GM12878 (cell line): ENCODE measurements at regions not wholly inside any gene's neighbourhood (a gene's known extent, or its start where the extent isn't known, plus 50 kb on each side); places are given as distances from the start of the nearest gene placed in this dataset.

Experiments
- ATAC-seq: fragments of 200-7000 bp; cut with Tn5 transposase; 3 replicates; pipeline ENCODE4 v1.9.1; 2020; ENCODE audit warnings: mild to moderate bottlenecking, moderate library complexity
- BruUV-seq: library from RNA; stranded (reverse); fragments of 400-500 nt; replicated peaks from 2 replicates; lab custom pipeline; 2021; lab: Mats Ljungman, UMichigan
- CTCF ChIA-PET: fragments of 300-600 bp; sonication (Branson Sonifier 250); formaldehyde crosslinking; extraction: SDS; loops from one replicate; lab custom pipeline; 2021; ENCODE audit warnings: inconsistent platforms; lab: Yijun Ruan, JAX
- POLR2A ChIA-PET: fragments of 350-600 bp; formaldehyde crosslinking; extraction: SDS; loops from one replicate; lab custom pipeline; 2021; ENCODE audit warnings: inconsistent platforms; lab: Charles Lee
- RAD21 ChIA-PET: fragments of 300-600 bp; sonication (Branson Sonifier 250); formaldehyde crosslinking; loops from one replicate; lab custom pipeline; 2023; ENCODE audit warnings: antibody characterized with exemption; ENCODE audit not compliant: unreplicated experiment; lab: Charles Lee
- SMC1A ChIA-PET: fragments of 300-600 bp; sonication (Branson Sonifier 250); formaldehyde crosslinking; loops from one replicate; lab custom pipeline; 2023; ENCODE audit not compliant: unreplicated experiment, uncharacterized antibody; lab: Charles Lee
- DNase-seq: peaks from one replicate; pipeline ENCODE4 v3.0.0-alpha.2; 2011; ENCODE audit warnings: low read depth, low spot score
- FAIRE-seq: peaks from 3 replicates; lab custom pipeline; 2011; peaks lifted over from hg19 to GRCh38; lab: Jason Lieb, UNC
- H2AFZ ChIP-seq: 2 replicates; pipeline ENCODE4 v1.6.0; 2011; ENCODE audit warnings: low read depth, low read length, control low read depth; ENCODE audit not compliant: control insufficient read depth
- H3K27ac ChIP-seq: 2 replicates; pipeline ENCODE4 v1.5.1; 2011; ENCODE audit warnings: control low read depth; ENCODE audit not compliant: control insufficient read depth, insufficient read depth
- H3K27me3 ChIP-seq, 2 experiments: replicated peaks in 1 of 2; 2 replicates each; pipeline versions ENCODE4 v1.6.0 to v1.6.1; 2011; ENCODE audit warnings: low read length in 1 of 2; ENCODE audit not compliant: control insufficient read depth in 2 of 2, insufficient read depth in 2 of 2
- H3K36me3 ChIP-seq, 2 experiments: 2 replicates each; pipeline ENCODE4 v1.5.1; 2011; ENCODE audit warnings: low read length in 1 of 2; ENCODE audit not compliant: control insufficient read depth in 2 of 2, insufficient read depth in 2 of 2
- H3K4me1 ChIP-seq: 2 replicates; pipeline ENCODE4 v1.6.1; 2011; ENCODE audit warnings: mild to moderate bottlenecking, low read length, moderate library complexity, mixed read lengths; ENCODE audit not compliant: control insufficient read depth, insufficient read depth
- H3K4me2 ChIP-seq: 2 replicates; pipeline ENCODE4 v1.6.0; 2011; ENCODE audit warnings: control low read depth; ENCODE audit not compliant: control insufficient read depth, insufficient read depth
- H3K4me3 ChIP-seq: fragments of 200-600 bp; sonication (generic); 2 replicates; pipeline ENCODE4 v1.5.1; 2016
- H3K79me2 ChIP-seq: 2 replicates; pipeline ENCODE4 v1.6.0; 2011; ENCODE audit warnings: low read length; ENCODE audit not compliant: control insufficient read depth, insufficient read depth
- H3K9ac ChIP-seq: 2 replicates; pipeline ENCODE4 v1.8.0; 2011; ENCODE audit warnings: low read length, control low read depth, mixed read lengths; ENCODE audit not compliant: control insufficient read depth, insufficient read depth
- H3K9me3 ChIP-seq: replicated peaks from 3 replicates; pipeline ENCODE4 v1.5.1; 2011; ENCODE audit warnings: mild to moderate bottlenecking, low read length; ENCODE audit not compliant: control insufficient read depth, insufficient read depth
- H4K20me1 ChIP-seq: 2 replicates; pipeline ENCODE4 v1.6.0; 2011; ENCODE audit not compliant: control insufficient read depth, insufficient read depth
- ATF7 ChIP-seq: fragments of 450-650 bp; IDR thresholded peaks from 2 replicates; pipeline ENCODE4 v1.6.1; 2016; ENCODE audit warnings: low read depth, mild to moderate bottlenecking
- CBFB ChIP-seq: IDR thresholded peaks from 2 replicates; pipeline ENCODE4 v1.6.1; 2016; ENCODE audit warnings: antibody characterized with exemption, low read depth
- EZH2 ChIP-seq: IDR thresholded peaks from 2 replicates; pipeline ENCODE4 v1.6.1; 2012; ENCODE audit warnings: low read depth, mild to moderate bottlenecking, control low read depth, inconsistent platforms, low read length, borderline replicate concordance; ENCODE audit not compliant: control insufficient read depth
- IKZF2 ChIP-seq, 2 experiments: fragments of 450-650 bp; IDR thresholded peaks; 2 replicates each; pipeline ENCODE4 v1.6.1; 2017; ENCODE audit warnings: mild to moderate bottlenecking in 2 of 2, moderate library complexity in 2 of 2
- IRF4 ChIP-seq: IDR thresholded peaks from 2 replicates; pipeline ENCODE4 v1.6.1; 2011; ENCODE audit warnings: low read depth, low read length
- POLR2AphosphoS5 ChIP-seq: IDR thresholded peaks from 2 replicates; pipeline ENCODE4 v1.6.1; 2011; ENCODE audit warnings: mild to moderate bottlenecking, low read length, inconsistent platforms
- RAD51 ChIP-seq: fragments of 450-650 bp; IDR thresholded peaks from 2 replicates; pipeline ENCODE4 v1.6.1; 2016; ENCODE audit warnings: moderate library complexity, mild to moderate bottlenecking, inconsistent platforms
- RB1 ChIP-seq: fragments of 450-650 bp; formaldehyde crosslinking; IDR thresholded peaks from 2 replicates; pipeline ENCODE4 v1.6.1; 2017; ENCODE audit warnings: mild to moderate bottlenecking, borderline replicate concordance
- RELA ChIP-seq: fragments of 450-650 bp; IDR thresholded peaks from 2 replicates; pipeline ENCODE4 v1.8.0; 2014; ENCODE audit warnings: borderline replicate concordance; ENCODE audit not compliant: partially characterized antibody
- SIN3A ChIP-seq: IDR thresholded peaks from 2 replicates; pipeline ENCODE4 v1.6.1; 2012; ENCODE audit warnings: low read depth, low read length, improper control_type of control experiment
- SP1 ChIP-seq: IDR thresholded peaks from one replicate; pipeline ENCODE4 v1.6.1; 2011; ENCODE audit warnings: low read depth, low read length
- STAT3 ChIP-seq: IDR thresholded peaks from 2 replicates; pipeline ENCODE4 v1.6.1; 2011; ENCODE audit warnings: low read depth, low read length, improper control_type of control experiment
- TCF3 ChIP-seq: IDR thresholded peaks from 2 replicates; pipeline ENCODE4 v1.6.1; 2012; ENCODE audit warnings: low read depth, mild to moderate bottlenecking, low read length, borderline replicate concordance; ENCODE audit not compliant: insufficient read depth
- YBX1 ChIP-seq: fragments of 450-650 bp; IDR thresholded peaks from 2 replicates; pipeline ENCODE4 v1.6.1; 2016; ENCODE audit warnings: antibody characterized with exemption
- WGBS: methylation state at CpG from one replicate; pipeline ENCODE4 v1.1.6; 2016; ENCODE audit warnings: low lambda C conversion rate; ENCODE audit not compliant: insufficient replicate concordance, insufficient coverage; ENCODE audit errors: missing lambda C conversion rate; 5-methylcytosine and 5-hydroxymethylcytosine counted together
- in situ Hi-C: fragments of 300-500 bp; cut with MboI; formaldehyde crosslinking; loops from 9 replicates; pipeline ENCODE4 v1.14.3; 2018; ENCODE audit warnings: mixed read lengths
- intact Hi-C: fragments of 100-400 bp; cut with micrococcal nuclease; formaldehyde crosslinking; loops from one replicate; pipeline ENCODE4 v1.14.2; 2022; ENCODE audit not compliant: unreplicated experiment
- TF ChIP-seq, protein P1 (sequence below): fragments of 450-650 bp; IDR thresholded peaks from 2 replicates; pipeline ENCODE4 v1.6.1; 2017; ENCODE audit warnings: antibody characterized with exemption, mild to moderate bottlenecking, moderate library complexity
- TF ChIP-seq, protein P2 (sequence below): fragments of 150-350 bp; IDR thresholded peaks from 2 replicates; pipeline ENCODE4 v1.6.1; 2016; ENCODE audit warnings: low read depth, low read length

DNA sequence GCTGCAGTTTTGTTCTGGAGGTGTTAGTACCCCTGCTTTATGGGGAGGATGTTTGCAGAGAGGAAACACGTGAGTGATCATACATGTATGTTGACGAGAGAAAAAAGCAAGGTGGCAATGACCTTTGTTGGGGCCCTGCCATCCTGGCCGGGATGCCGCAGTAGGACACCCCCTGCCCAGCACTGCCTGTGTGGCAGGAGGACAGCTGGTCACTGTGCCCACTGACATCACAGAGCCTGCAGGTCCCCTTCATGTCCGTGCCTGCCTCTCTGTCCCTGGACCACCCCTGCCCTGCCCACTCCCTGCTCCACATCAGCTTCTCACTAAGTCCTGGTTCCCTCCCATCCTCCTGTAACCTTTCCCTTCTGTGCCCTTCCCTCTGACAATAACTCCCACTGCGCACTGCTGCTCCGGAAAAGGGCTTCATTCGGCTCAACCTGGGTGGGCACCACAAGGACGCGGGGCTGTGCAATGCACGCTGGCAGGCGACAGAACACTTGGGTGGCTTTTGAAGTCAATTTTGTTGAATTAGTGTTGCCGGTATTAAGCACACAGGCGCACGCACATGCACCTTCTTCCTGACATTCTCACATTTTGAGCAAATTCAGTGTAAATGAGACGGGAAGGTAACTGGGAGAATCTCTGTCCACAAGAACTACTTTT lies 51.5 kb upstream of the TWIST2 start (continued):
- TF ChIP-seq, protein P1, sequence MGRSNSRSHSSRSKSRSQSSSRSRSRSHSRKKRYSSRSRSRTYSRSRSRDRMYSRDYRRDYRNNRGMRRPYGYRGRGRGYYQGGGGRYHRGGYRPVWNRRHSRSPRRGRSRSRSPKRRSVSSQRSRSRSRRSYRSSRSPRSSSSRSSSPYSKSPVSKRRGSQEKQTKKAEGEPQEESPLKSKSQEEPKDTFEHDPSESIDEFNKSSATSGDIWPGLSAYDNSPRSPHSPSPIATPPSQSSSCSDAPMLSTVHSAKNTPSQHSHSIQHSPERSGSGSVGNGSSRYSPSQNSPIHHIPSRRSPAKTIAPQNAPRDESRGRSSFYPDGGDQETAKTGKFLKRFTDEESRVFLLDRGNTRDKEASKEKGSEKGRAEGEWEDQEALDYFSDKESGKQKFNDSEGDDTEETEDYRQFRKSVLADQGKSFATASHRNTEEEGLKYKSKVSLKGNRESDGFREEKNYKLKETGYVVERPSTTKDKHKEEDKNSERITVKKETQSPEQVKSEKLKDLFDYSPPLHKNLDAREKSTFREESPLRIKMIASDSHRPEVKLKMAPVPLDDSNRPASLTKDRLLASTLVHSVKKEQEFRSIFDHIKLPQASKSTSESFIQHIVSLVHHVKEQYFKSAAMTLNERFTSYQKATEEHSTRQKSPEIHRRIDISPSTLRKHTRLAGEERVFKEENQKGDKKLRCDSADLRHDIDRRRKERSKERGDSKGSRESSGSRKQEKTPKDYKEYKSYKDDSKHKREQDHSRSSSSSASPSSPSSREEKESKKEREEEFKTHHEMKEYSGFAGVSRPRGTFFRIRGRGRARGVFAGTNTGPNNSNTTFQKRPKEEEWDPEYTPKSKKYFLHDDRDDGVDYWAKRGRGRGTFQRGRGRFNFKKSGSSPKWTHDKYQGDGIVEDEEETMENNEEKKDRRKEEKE: no peak
- TF ChIP-seq RELA (no peak), TCF3 (no peak), SP1 (no peak), RB1 (no peak), CBFB (no peak)
- TF ChIP-seq, all 136 proteins: peak for 0

DNA sequence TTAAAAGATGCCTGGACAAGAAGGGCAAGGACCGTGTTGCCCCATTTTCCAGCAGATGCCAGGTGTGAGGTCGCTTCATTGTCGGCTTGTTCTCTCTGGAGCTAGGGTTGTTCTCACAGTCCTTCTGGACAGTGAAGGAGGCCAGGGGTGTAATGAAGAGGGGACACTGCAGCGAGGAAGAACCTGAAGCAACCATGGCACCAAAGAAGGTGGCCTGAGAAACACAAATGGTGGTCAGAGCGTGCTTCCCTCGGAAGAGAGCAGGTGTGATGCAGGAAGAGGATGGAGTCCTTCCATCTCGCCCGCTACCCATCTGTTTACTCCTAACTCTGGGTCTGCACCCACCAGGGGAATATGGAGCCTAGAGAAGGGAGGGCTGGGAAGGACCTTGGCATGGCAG lies 50.3 kb upstream of the TWIST2 start:
- Histone ChIP-seq H3K4me2 (no peak overlapping the region), H3K4me1 (no peaks in the 10 kb centered on the region), H3K9ac (no peak overlapping the region), H4K20me1 (no peaks in the 10 kb centered on the region), H3K4me3 (no peak overlapping the region), H2AFZ (no peak overlapping the region), H3K27me3 (no peaks in the 10 kb centered on the region), H3K79me2 (no peaks in the 10 kb centered on the region), H3K36me3 (no peaks in the 10 kb centered on the region), H3K9me3 (no peaks in the 10 kb centered on the region; the same call in 2 of the 3 replicates), H3K27ac (no peak overlapping the region)
- ChIA-PET RAD21 (no interaction called here), POLR2A (no interaction called here), SMC1A (no interaction called here), CTCF (no interaction called here)
- in situ Hi-C loops (no loop called here), intact Hi-C loops (no loop called here)
- no peak for TF ChIP-seq SIN3A
- TF ChIP-seq YBX1: no peak
- TF ChIP-seq EZH2: no peak
- no peak for TF ChIP-seq POLR2AphosphoS5
- TF ChIP-seq, protein P2, sequence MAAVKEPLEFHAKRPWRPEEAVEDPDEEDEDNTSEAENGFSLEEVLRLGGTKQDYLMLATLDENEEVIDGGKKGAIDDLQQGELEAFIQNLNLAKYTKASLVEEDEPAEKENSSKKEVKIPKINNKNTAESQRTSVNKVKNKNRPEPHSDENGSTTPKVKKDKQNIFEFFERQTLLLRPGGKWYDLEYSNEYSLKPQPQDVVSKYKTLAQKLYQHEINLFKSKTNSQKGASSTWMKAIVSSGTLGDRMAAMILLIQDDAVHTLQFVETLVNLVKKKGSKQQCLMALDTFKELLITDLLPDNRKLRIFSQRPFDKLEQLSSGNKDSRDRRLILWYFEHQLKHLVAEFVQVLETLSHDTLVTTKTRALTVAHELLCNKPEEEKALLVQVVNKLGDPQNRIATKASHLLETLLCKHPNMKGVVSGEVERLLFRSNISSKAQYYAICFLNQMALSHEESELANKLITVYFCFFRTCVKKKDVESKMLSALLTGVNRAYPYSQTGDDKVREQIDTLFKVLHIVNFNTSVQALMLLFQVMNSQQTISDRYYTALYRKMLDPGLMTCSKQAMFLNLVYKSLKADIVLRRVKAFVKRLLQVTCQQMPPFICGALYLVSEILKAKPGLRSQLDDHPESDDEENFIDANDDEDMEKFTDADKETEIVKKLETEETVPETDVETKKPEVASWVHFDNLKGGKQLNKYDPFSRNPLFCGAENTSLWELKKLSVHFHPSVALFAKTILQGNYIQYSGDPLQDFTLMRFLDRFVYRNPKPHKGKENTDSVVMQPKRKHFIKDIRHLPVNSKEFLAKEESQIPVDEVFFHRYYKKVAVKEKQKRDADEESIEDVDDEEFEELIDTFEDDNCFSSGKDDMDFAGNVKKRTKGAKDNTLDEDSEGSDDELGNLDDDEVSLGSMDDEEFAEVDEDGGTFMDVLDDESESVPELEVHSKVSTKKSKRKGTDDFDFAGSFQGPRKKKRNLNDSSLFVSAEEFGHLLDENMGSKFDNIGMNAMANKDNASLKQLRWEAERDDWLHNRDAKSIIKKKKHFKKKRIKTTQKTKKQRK: no peak
- no peak for TF ChIP-seq STAT3
- no peak for TF ChIP-seq IKZF2 (IDR thresholded peaks at IDR 0.05)
- no peak for TF ChIP-seq ATF7
- TF ChIP-seq IRF4: no peak
- no peak for TF ChIP-seq RAD51
- WGBS: 38% methylated on average over 7 of the region's 8 CpGs
- ATAC-seq (no peak), DNase-seq (no peak), FAIRE-seq (no peak)
- BruUV-seq: no TSS peak
